ENCODE measurements at regions not wholly inside any gene's neighbourhood (a gene's known extent, or its start where the extent isn't known, plus 50 kb on each side); places are given as distances from the start of the nearest gene placed in this dataset.

DNA sequence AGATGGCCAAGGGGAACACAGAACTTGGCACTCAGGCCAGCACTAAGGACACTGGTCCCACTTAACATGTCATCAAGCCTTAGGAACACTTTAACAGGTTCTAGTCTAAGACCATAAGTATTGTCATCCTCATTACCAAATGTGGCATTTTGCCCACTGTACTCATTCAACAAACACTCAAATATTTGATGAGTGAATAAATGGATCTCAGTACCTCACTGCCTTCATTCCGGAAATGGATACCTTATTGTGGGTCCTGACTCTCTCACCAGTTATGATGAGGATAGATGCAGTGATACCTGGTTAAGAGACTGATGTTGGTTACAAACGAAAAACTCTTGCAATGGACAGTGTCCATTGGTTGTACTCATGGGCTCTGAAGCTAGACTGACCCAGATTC lies 455.2 kb upstream of the DYNLRB2 start:
- TF ChIP-seq, protein P1, sequence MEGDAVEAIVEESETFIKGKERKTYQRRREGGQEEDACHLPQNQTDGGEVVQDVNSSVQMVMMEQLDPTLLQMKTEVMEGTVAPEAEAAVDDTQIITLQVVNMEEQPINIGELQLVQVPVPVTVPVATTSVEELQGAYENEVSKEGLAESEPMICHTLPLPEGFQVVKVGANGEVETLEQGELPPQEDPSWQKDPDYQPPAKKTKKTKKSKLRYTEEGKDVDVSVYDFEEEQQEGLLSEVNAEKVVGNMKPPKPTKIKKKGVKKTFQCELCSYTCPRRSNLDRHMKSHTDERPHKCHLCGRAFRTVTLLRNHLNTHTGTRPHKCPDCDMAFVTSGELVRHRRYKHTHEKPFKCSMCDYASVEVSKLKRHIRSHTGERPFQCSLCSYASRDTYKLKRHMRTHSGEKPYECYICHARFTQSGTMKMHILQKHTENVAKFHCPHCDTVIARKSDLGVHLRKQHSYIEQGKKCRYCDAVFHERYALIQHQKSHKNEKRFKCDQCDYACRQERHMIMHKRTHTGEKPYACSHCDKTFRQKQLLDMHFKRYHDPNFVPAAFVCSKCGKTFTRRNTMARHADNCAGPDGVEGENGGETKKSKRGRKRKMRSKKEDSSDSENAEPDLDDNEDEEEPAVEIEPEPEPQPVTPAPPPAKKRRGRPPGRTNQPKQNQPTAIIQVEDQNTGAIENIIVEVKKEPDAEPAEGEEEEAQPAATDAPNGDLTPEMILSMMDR (IDR thresholded peaks at IDR 0.05), result no peak
- TF ChIP-seq POLR2AphosphoS5 (IDR thresholded peaks at IDR 0.05), result no peak
